ENCODE measurements at regions not wholly inside any gene's neighbourhood (a gene's known extent, or its start where the extent isn't known, plus 50 kb on each side); places are given as distances from the start of the nearest gene placed in this dataset.
"Not testable (repeated sequence)": the region's sequence is repeated elsewhere in the genome, so short reads cannot be mapped to it uniquely, and the experiment has no call there.

GRCh38 chr3:79960594-79960993 is 192.8 kb upstream of the ROBO1 start:
- DNase-seq (ENCODE audit: low read depth), result no peak

DNA sequence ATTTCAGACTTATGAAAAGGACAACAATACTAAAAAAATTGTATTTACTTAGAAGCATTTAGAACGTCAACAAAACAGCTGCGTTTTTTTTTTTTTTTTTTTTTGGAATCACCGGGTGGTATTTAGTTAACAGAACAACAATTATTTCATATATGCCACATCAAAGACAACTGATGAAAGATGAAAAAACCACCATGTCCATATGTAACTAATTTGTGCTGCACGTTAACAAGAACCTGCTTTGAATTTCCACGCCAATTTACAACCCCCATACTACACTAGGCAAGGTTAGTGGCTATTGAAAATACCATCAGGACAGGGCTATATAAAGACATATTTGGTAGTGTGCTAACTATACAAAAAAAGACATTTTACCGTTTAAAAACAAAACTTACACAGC is 189.3 kb upstream of the ROBO1 start:
- no peak for DNase-seq (ENCODE audit: low read depth)

DNA sequence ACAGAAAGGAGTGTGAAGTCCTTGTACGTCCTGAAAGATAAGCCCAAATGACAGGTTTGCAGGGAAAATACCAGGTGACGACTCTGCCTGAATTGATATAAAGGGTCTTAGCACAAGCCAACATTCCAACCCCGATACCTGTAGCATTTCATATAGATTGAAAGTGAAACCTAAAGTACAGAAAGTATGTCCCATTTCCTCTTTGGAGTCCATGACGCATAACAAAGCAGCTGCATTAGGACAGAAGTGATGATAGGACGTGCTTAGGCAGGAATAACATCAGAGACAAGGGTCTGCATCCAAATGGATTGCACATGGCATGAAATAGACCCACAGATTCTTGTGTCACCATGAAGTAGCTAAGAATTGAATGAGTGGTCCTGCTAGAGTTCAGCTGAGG is 187.0 kb upstream of the ROBO1 start:
- DNase-seq (ENCODE audit: low read depth), result no peak

GRCh38 chr3:79953591-79954101 is 185.8 kb upstream of the ROBO1 start:
- DNase-seq (ENCODE audit: low read depth), result no peak

DNA sequence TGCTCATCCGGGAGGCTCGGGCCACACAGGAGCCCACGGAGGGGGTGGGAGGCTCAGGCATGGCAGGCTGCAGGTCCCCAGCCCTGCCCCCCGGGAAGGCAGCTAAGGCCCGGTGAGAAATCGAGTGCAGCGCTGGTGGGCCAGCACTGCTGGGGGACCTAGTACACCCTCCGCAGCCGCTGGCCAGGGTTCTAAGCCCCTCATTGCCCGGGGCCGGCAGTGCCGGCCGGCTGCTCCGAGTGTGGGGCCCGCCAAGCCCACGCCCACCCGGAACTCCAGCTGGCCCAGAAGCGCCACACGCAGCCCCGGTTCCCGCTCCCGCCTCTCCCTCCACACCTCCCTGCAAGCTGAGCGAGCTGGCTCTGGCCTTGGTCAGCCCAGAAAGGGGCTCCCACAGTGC is 183.6 kb upstream of the ROBO1 start:
- not testable (repeated sequence) for DNase-seq (ENCODE audit: low read depth)

- DNase-seq (ENCODE audit: low read depth), result no peak
These were observed 180.2 kb upstream of the ROBO1 start for GRCh38 chr3:79947957-79948356.

GRCh38 chr3:79947469-79947868 is 179.7 kb upstream of the ROBO1 start:
- DNase-seq (ENCODE audit: low read depth), result no peak

DNA sequence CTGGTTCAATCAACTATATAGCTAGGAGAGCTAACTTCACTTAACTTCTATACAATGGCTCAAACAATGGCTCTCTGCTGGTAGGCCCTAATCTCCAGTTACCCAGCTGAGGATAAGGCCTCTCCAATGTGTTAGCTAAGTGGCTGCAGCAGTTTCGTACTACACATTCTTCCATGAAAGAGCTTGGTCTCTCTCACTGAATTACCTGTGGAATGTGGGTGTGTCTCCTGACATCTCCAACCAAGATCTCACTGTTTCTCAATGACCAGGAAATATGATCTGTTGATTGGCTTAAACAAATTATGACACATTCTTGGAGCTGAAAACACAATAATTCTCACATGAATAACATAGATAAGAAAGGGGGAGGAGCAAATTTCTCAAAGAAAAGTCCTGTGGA is 169.8 kb upstream of the ROBO1 start:
- DNase-seq (ENCODE audit: low read depth), result no peak

GRCh38 chr3:79930196-79930595 is 162.4 kb upstream of the ROBO1 start:
- no peak for DNase-seq (ENCODE audit: low read depth)

GRCh38 chr3:79928687-79929408 is 161.1 kb upstream of the ROBO1 start:
- DNase-seq (ENCODE audit: low read depth), result no peak

GRCh38 chr3:79926522-79926921 is 158.7 kb upstream of the ROBO1 start:
- no peak for DNase-seq (ENCODE audit: low read depth)

GRCh38 chr3:79922633-79923032 is 154.8 kb upstream of the ROBO1 start:
- DNase-seq (ENCODE audit: low read depth), result no peak

- no peak for DNase-seq (ENCODE audit: low read depth)
These were observed 149.8 kb upstream of the ROBO1 start for GRCh38 chr3:79917561-79917960.

DNA sequence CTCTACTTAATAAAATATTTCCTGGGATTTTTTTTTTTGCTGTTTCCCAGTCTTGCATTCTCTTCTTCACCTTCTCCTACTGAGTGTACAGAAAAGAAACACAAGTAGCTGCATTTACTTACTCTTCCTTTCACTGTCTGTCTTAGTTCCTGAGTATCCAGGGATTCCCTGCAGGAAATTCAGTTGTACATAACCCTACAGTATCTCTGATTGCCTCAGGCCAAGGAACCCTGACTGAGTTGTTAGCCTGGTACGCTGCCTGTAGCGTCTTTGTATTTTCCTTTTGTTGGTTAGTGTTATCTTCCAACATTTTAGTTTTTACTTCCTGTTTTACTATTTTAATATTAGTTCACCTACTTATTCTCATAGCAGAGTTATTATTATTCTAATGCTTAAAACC is 142.5 kb upstream of the ROBO1 start:
- no peak for DNase-seq (ENCODE audit: low read depth)

DNA sequence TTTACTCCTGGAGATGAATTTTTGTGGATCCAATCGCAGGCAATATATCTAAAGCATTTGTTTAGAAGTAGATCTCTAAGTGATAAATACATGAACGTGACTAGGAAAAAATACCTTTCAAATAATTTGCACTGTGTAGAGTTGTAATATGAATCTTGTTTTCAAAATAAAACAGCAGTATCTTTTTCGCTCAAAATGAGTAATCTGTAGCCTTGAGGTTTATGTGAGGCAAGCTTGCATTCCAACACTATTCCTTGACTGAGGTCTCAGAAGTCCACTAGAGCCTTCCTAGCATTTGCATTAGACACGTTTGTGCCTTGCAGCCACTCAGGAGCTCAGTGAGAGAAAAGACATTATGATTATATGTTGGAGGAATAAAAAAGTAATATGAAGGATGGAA is 138.3 kb upstream of the ROBO1 start:
- no peak for DNase-seq (ENCODE audit: low read depth)

GRCh38 chr3:79902151-79902550 is 134.4 kb upstream of the ROBO1 start:
- DNase-seq (ENCODE audit: low read depth), result no peak

GRCh38 chr3:79898907-79899306 is 131.1 kb upstream of the ROBO1 start:
- DNase-seq (ENCODE audit: low read depth), result no peak

GRCh38 chr3:79896086-79896485 is 128.3 kb upstream of the ROBO1 start:
- no peak for DNase-seq (ENCODE audit: low read depth)

DNA sequence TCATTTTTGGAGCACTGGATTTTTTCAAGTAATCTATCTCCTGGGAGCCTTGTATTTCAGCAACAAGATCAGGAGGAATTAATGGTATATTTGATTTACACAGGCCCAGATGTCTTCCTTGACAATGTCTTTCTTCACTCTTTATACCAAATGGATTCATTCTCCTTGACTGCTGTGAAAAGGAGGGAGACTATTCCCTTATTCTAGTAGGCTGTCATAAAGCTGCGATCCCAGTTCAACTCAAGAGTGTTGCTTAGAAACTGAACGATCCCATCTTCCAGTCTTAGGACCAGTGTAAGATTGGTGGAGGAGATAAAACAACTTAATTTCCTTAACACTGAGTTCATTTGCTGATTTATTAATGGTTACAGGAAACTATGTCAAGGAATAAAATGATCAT is 119.4 kb upstream of the ROBO1 start:
- DNase-seq (ENCODE audit: low read depth), result no peak

GRCh38 chr3:79886204-79886603 is 118.4 kb upstream of the ROBO1 start:
- no peak for DNase-seq (ENCODE audit: low read depth)

GRCh38 chr3:79885407-79885806 is 117.6 kb upstream of the ROBO1 start:
- no peak for DNase-seq (ENCODE audit: low read depth)

DNA sequence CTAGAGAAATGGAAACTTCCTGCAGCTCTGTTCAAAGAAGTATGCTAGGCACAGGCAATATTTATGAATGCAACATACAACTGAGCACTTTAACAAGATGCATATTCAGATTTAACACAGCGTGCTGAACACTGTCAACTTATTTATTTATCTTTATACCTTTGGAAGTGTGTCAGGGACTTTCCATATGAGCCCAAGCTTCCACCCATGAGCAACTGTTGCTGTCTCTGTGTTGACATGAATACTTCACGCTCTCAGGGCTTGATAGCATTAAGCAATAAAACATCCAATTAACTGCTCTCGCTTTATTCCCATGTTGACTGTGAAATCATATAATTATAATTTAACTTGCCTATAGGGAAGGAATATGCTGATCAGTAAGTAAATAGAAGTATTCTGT is 116.6 kb upstream of the ROBO1 start:
- DNase-seq (ENCODE audit: low read depth), result no peak

DNA sequence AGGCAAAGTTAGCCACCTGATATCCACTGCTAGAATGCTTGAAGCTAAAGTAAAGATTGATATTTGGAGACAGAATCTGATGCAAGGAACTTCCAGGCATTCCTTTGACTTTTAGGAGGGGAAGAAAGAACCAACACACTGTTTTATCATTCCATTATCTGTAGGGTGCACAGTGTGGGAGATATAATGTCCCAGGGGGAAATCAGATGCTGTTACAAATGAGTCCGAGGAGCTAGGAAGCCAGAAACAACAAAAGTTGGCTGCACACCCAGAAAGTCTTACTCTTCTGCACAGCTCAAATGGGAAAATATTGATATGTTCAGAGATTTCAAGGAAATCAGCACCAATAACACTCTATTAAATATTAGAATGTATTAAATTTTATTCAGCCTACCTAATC is 113.6 kb upstream of the ROBO1 start:
- no peak for DNase-seq (ENCODE audit: low read depth)

DNA sequence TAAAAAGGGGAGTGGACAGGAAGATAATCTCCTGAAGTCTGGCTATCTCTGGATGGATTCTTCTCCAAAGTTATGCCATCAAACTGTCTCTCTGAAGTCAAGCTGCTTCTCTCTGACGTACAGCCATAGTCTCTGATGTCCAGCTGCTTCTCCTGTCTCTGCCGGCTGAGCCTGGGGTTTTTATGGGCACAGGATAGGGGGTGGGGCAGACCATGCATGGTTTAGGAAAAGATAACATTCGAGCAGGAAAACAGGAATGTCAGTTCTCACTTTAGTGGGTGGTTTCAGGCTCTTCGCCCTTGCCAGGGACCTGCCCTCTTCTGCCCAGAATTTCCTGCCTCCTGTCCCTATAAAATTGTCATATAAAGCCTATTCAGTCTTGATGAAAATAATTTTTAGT is 110.9 kb upstream of the ROBO1 start:
- no peak for DNase-seq (ENCODE audit: low read depth)

Data from fibroblast of gingiva (primary cell).